WTC11 (cell line): ENCODE measurements at regions not wholly inside any gene's neighbourhood (a gene's known extent, or its start where the extent isn't known, plus 50 kb on each side); places are given as distances from the start of the nearest gene placed in this dataset.

Experiments used
- ATAC-seq: fragments of 200-7000 bp; cut with Tn5 transposase; 2 replicates; pipeline ENCODE4 v1.10.0; 2021; ENCODE audit warnings: mild to moderate bottlenecking, moderate library complexity
- CTCF ChIA-PET: fragments of 300-600 bp; sonication (Branson Sonifier 250); formaldehyde crosslinking; loops from one replicate; lab custom pipeline; 2021; ENCODE audit warnings: antibody characterized with exemption; lab: Charles Lee
- POLR2A ChIA-PET: fragments of 350-600 bp; sonication (Branson Sonifier 250); formaldehyde crosslinking; loops from one replicate; lab custom pipeline; 2021; ENCODE audit warnings: antibody characterized with exemption; lab: Charles Lee
- DNase-seq: peaks from one replicate; pipeline ENCODE4 v3.0.0; 2021; ENCODE audit warnings: low spot score
- H3K27ac Mint-ChIP-seq: 2 replicates; pipeline ENCODE4 v1.8.0; 2021; ENCODE audit warnings: mixed read lengths
- H3K27me3 Mint-ChIP-seq: 2 replicates; pipeline ENCODE4 v1.8.0; 2021; ENCODE audit warnings: low read depth, mild to moderate bottlenecking, moderate library complexity, mixed read lengths
- H3K36me3 Mint-ChIP-seq: 2 replicates; pipeline ENCODE4 v1.8.0; 2021; ENCODE audit warnings: mixed read lengths
- H3K4me1 Mint-ChIP-seq: 2 replicates; pipeline ENCODE4 v1.8.0; 2022; ENCODE audit warnings: mixed read lengths
- H3K4me3 Mint-ChIP-seq: 2 replicates; pipeline ENCODE4 v1.8.0; 2021; ENCODE audit warnings: mild to moderate bottlenecking, moderate library complexity, mixed read lengths
- H3K9me3 Mint-ChIP-seq: 2 replicates; pipeline ENCODE4 v1.8.0; 2021; ENCODE audit warnings: mixed read lengths
- ATF3 ChIP-seq: sonication (generic); formaldehyde crosslinking; conservative IDR thresholded peaks from 2 replicates; pipeline ENCODE4 v1.8.1; 2022; ENCODE audit warnings: mild to moderate bottlenecking, missing genetic modification reagents
- ATF6 ChIP-seq: sonication (generic); formaldehyde crosslinking; IDR thresholded peaks from 2 replicates; pipeline ENCODE4 v1.8.1; 2023; ENCODE audit warnings: mild to moderate bottlenecking, missing genetic modification reagents
- CBFB ChIP-seq: sonication (generic); formaldehyde crosslinking; IDR thresholded peaks from 2 replicates; pipeline ENCODE4 v1.8.1; 2022; ENCODE audit warnings: mild to moderate bottlenecking, low read depth, missing genetic modification reagents
- CREB1 ChIP-seq: sonication (generic); formaldehyde crosslinking; IDR thresholded peaks from 2 replicates; pipeline ENCODE4 v1.8.0; 2023; ENCODE audit warnings: mild to moderate bottlenecking, missing genetic modification reagents
- ESRRA ChIP-seq: sonication (generic); formaldehyde crosslinking; IDR thresholded peaks from 2 replicates; pipeline ENCODE4 v1.8.1; 2022; ENCODE audit warnings: mild to moderate bottlenecking, missing genetic modification reagents, borderline replicate concordance
- FOXK1 ChIP-seq: sonication (generic); formaldehyde crosslinking; IDR thresholded peaks from 2 replicates; pipeline ENCODE4 v1.8.0; 2022; ENCODE audit warnings: mild to moderate bottlenecking, moderate library complexity, missing genetic modification reagents
- FOXP1 ChIP-seq: sonication (generic); formaldehyde crosslinking; IDR thresholded peaks from 2 replicates; pipeline ENCODE4 v1.8.0; 2022; ENCODE audit warnings: missing genetic modification reagents, mild to moderate bottlenecking, moderate library complexity, borderline replicate concordance
- GABPB1 ChIP-seq: sonication (generic); formaldehyde crosslinking; IDR thresholded peaks from 2 replicates; pipeline ENCODE4 v1.8.1; 2023; ENCODE audit warnings: mild to moderate bottlenecking, missing genetic modification reagents
- GRHL2 ChIP-seq: fragments of 250-450 bp; sonication (Bioruptor Pico); IDR thresholded peaks from 2 replicates; pipeline ENCODE4 v1.8.0; 2022; ENCODE audit warnings: mild to moderate bottlenecking, moderate library complexity; ENCODE audit not compliant: insufficient replicate concordance, severe bottlenecking
- GTF2I ChIP-seq: fragments of 250-450 bp; sonication (Bioruptor Pico); conservative IDR thresholded peaks from 2 replicates; pipeline ENCODE4 v1.4.0; 2021; ENCODE audit warnings: mild to moderate bottlenecking
- IRF2 ChIP-seq: sonication (generic); formaldehyde crosslinking; IDR thresholded peaks from 2 replicates; pipeline ENCODE4 v1.8.0; 2022; ENCODE audit warnings: low read depth, missing genetic modification reagents, borderline replicate concordance
- JUN ChIP-seq: sonication (generic); formaldehyde crosslinking; IDR thresholded peaks from 2 replicates; pipeline ENCODE4 v1.8.0; 2023; ENCODE audit warnings: mild to moderate bottlenecking, missing genetic modification reagents
- MXD4 ChIP-seq: fragments of 250-450 bp; sonication (Bioruptor Pico); IDR thresholded peaks from 2 replicates; pipeline ENCODE4 v1.8.0; 2021; ENCODE audit warnings: mild to moderate bottlenecking, moderate library complexity, borderline replicate concordance
- MYBL2 ChIP-seq: sonication (generic); formaldehyde crosslinking; IDR thresholded peaks from 2 replicates; pipeline ENCODE4 v1.8.1; 2023; ENCODE audit warnings: mild to moderate bottlenecking, moderate library complexity, missing genetic modification reagents
- NFATC4 ChIP-seq: fragments of 250-450 bp; sonication (Bioruptor Pico); IDR thresholded peaks from 2 replicates; pipeline ENCODE4 v1.9.0; 2021; ENCODE audit warnings: mild to moderate bottlenecking
- NR1H2 ChIP-seq: sonication (generic); formaldehyde crosslinking; IDR thresholded peaks from 2 replicates; pipeline ENCODE4 v1.9.0; 2021; ENCODE audit warnings: mild to moderate bottlenecking, moderate library complexity, missing genetic modification reagents
- OVOL2 ChIP-seq: fragments of 250-450 bp; sonication (Bioruptor Pico); IDR thresholded peaks from 2 replicates; pipeline ENCODE4 v1.9.0; 2021; ENCODE audit warnings: mild to moderate bottlenecking, borderline replicate concordance
- PREB ChIP-seq: sonication (generic); formaldehyde crosslinking; IDR thresholded peaks from 2 replicates; pipeline ENCODE4 v1.8.1; 2022; ENCODE audit warnings: mild to moderate bottlenecking, missing genetic modification reagents, moderate library complexity, borderline replicate concordance
- SOX15 ChIP-seq: fragments of 250-450 bp; sonication (Bioruptor Pico); IDR thresholded peaks from 2 replicates; pipeline ENCODE4 v1.9.0; 2021; ENCODE audit warnings: mild to moderate bottlenecking
- ZBTB21 ChIP-seq: sonication (generic); formaldehyde crosslinking; IDR thresholded peaks from 2 replicates; pipeline ENCODE4 v1.8.1; 2023; ENCODE audit warnings: mild to moderate bottlenecking, missing genetic modification reagents, borderline replicate concordance
- ZNF138 ChIP-seq: sonication (generic); formaldehyde crosslinking; conservative IDR thresholded peaks from 2 replicates; pipeline ENCODE4 v1.8.1; 2022; ENCODE audit warnings: mild to moderate bottlenecking, moderate library complexity, missing genetic modification reagents
- ZNF232 ChIP-seq: sonication (generic); formaldehyde crosslinking; IDR thresholded peaks from 2 replicates; pipeline ENCODE4 v1.8.0; 2022; ENCODE audit warnings: mild to moderate bottlenecking, missing genetic modification reagents
- ZNF416 ChIP-seq: fragments of 250-450 bp; sonication (Bioruptor Pico); IDR thresholded peaks from 2 replicates; pipeline ENCODE4 v1.9.0; 2021; ENCODE audit warnings: mild to moderate bottlenecking, inconsistent platforms
- TF ChIP-seq, protein P1 (sequence below): sonication (generic); formaldehyde crosslinking; IDR thresholded peaks from 2 replicates; pipeline ENCODE4 v1.8.1; 2023; ENCODE audit warnings: mild to moderate bottlenecking, missing genetic modification reagents, moderate library complexity
- TF ChIP-seq, protein P2 (sequence below): sonication (generic); formaldehyde crosslinking; IDR thresholded peaks from 2 replicates; pipeline ENCODE4 v1.8.0; 2022; ENCODE audit warnings: missing genetic modification reagents
- TF ChIP-seq, protein P3 (sequence below): sonication (generic); formaldehyde crosslinking; IDR thresholded peaks from 2 replicates; pipeline ENCODE4 v1.8.1; 2023; ENCODE audit warnings: mild to moderate bottlenecking, missing genetic modification reagents, moderate library complexity

DNA sequence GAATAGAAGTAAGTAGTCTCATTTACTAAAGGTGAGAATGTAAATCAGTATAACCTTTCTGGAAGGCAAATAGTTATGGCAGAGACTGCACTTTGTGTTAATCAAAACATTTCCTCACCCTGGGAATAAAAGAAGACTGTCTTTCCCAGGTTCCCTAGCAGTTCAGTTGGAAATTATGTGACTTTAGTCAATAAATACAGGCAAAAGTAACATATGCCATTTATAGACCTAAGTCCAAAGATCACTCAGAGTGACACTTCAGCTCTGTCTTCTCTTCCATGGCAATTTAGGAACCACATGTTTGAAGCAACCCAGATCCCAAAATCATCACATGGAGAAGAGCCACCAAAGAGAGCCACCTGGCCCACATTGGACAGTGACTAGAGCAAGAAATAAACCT lies 160.7 kb upstream of the SV2C start (continued):
- TF ChIP-seq ZNF416 (CRISPR knock-in tag): no peak

GRCh38 chr5:75921011-75921410 lies 162.2 kb upstream of the SV2C start:
- no peak overlapping the region for H3K4me3 Mint-ChIP-seq
- H3K27me3 Mint-ChIP-seq: peaks cover 6% of the 10 kb centered on the region
- ChIA-PET POLR2A (no interaction called here), CTCF (no interaction called here)
- no peak for TF ChIP-seq SOX15 (CRISPR knock-in tag)
- no peak for TF ChIP-seq FOXP1 (CRISPR knock-in tag)
- TF ChIP-seq ZNF232 (CRISPR knock-in tag): no peak
- no peak for TF ChIP-seq ATF3 (CRISPR knock-in tag)
- TF ChIP-seq GRHL2 (CRISPR knock-in tag): no peak
- no peak for TF ChIP-seq JUN (CRISPR knock-in tag)
- no peak for TF ChIP-seq GABPB1 (CRISPR knock-in tag)
- no peaks in the 10 kb centered on the region for H3K9me3 Mint-ChIP-seq
- no peak overlapping the region for H3K27ac Mint-ChIP-seq
- no peaks in the 10 kb centered on the region for H3K4me1 Mint-ChIP-seq
- H3K36me3 Mint-ChIP-seq: no peaks in the 10 kb centered on the region
- DNase-seq (no peak), ATAC-seq (no peak)

DNA sequence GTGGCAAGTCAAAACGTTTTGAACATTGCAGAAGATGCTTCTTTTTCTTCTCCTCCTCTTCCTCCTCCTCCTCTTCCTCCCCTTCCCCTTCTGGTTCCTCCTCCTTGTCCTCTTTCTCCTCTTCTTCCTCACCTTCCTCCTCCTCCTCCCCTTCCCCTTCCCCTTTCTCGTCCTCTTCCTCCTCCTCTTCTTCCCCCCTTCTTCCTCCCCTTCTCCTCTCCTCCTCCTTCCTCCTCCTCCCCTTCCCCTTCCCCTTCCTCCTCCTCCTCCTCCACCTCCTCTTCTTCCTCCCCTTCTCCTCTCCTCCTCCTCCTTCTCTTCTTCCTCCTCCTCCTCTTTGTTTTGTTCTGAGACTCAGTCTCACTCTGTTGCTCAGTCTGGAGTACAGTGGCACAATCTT lies 167.0 kb upstream of the SV2C start:
- no peak for ATAC-seq
- Mint-ChIP-seq H3K9me3 (peaks cover 16% of the 10 kb centered on the region), H3K27me3 (peaks cover 12% of the 10 kb centered on the region)

More for the DNA sequence above, 167.0 kb upstream of the SV2C start:
- H3K27ac Mint-ChIP-seq: no peak overlapping the region
- no peak overlapping the region for H3K4me3 Mint-ChIP-seq
- H3K4me1 Mint-ChIP-seq: no peaks in the 10 kb centered on the region
- ChIA-PET CTCF (no interaction called here), POLR2A (no interaction called here)
- DNase-seq: no peak
- TF ChIP-seq MXD4 (CRISPR knock-in tag) (no peak), ZBTB21 (no peak), IRF2 (CRISPR knock-in tag) (no peak), ATF6 (CRISPR knock-in tag) (no peak), ZNF138 (CRISPR knock-in tag) (no peak), FOXK1 (CRISPR knock-in tag) (no peak), MYBL2 (CRISPR knock-in tag) (no peak), PREB (no peak), NR1H2 (no peak), OVOL2 (no peak), CBFB (CRISPR knock-in tag) (no peak), NFATC4 (CRISPR knock-in tag) (no peak), CREB1 (CRISPR knock-in tag) (no peak), GTF2I (CRISPR knock-in tag) (no peak), JUN (CRISPR knock-in tag) (no peak), FOXP1 (CRISPR knock-in tag) (no peak), ESRRA (no peak)
- TF ChIP-seq, protein P1, sequence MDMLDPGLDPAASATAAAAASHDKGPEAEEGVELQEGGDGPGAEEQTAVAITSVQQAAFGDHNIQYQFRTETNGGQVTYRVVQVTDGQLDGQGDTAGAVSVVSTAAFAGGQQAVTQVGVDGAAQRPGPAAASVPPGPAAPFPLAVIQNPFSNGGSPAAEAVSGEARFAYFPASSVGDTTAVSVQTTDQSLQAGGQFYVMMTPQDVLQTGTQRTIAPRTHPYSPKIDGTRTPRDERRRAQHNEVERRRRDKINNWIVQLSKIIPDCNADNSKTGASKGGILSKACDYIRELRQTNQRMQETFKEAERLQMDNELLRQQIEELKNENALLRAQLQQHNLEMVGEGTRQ (CRISPR knock-in tag): no peak
- TF ChIP-seq, protein P2, sequence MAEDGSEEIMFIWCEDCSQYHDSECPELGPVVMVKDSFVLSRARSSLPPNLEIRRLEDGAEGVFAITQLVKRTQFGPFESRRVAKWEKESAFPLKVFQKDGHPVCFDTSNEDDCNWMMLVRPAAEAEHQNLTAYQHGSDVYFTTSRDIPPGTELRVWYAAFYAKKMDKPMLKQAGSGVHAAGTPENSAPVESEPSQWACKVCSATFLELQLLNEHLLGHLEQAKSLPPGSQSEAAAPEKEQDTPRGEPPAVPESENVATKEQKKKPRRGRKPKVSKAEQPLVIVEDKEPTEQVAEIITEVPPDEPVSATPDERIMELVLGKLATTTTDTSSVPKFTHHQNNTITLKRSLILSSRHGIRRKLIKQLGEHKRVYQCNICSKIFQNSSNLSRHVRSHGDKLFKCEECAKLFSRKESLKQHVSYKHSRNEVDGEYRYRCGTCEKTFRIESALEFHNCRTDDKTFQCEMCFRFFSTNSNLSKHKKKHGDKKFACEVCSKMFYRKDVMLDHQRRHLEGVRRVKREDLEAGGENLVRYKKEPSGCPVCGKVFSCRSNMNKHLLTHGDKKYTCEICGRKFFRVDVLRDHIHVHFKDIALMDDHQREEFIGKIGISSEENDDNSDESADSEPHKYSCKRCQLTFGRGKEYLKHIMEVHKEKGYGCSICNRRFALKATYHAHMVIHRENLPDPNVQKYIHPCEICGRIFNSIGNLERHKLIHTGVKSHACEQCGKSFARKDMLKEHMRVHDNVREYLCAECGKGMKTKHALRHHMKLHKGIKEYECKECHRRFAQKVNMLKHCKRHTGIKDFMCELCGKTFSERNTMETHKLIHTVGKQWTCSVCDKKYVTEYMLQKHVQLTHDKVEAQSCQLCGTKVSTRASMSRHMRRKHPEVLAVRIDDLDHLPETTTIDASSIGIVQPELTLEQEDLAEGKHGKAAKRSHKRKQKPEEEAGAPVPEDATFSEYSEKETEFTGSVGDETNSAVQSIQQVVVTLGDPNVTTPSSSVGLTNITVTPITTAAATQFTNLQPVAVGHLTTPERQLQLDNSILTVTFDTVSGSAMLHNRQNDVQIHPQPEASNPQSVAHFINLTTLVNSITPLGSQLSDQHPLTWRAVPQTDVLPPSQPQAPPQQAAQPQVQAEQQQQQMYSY (CRISPR knock-in tag): no peak
- TF ChIP-seq, protein P3, sequence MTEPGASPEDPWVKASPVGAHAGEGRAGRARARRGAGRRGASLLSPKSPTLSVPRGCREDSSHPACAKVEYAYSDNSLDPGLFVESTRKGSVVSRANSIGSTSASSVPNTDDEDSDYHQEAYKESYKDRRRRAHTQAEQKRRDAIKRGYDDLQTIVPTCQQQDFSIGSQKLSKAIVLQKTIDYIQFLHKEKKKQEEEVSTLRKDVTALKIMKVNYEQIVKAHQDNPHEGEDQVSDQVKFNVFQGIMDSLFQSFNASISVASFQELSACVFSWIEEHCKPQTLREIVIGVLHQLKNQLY (CRISPR knock-in tag): no peak
- no peaks in the 10 kb centered on the region for H3K36me3 Mint-ChIP-seq
